ENCODE measurements at regions not wholly inside any gene's neighbourhood (a gene's known extent, or its start where the extent isn't known, plus 50 kb on each side); places are given as distances from the start of the nearest gene placed in this dataset.

DNA sequence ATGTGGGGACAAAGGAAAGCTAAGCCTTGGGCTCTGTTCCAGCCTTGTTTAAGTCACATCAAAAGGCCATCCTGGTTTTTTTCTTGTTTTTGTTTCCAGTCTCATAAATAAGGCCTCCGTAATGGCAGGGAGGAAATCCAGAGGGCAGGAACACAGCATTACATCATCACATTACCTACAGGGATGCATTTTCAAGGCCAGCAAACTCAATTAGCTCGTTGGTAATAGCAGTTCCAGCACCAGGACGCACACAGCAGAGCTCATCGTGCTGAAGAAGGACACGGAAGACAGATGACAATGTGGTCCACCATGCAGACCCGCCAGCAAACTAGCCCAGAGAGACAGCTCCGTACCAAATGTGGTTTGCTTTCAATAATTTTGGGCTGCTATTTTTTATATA is 1209.2 kb downstream of the TYW1 start:
- H3K4me3 ChIP-seq (ENCODE audit: low read depth, low read length), result no peak overlapping the region
- TF ChIP-seq, protein P1, sequence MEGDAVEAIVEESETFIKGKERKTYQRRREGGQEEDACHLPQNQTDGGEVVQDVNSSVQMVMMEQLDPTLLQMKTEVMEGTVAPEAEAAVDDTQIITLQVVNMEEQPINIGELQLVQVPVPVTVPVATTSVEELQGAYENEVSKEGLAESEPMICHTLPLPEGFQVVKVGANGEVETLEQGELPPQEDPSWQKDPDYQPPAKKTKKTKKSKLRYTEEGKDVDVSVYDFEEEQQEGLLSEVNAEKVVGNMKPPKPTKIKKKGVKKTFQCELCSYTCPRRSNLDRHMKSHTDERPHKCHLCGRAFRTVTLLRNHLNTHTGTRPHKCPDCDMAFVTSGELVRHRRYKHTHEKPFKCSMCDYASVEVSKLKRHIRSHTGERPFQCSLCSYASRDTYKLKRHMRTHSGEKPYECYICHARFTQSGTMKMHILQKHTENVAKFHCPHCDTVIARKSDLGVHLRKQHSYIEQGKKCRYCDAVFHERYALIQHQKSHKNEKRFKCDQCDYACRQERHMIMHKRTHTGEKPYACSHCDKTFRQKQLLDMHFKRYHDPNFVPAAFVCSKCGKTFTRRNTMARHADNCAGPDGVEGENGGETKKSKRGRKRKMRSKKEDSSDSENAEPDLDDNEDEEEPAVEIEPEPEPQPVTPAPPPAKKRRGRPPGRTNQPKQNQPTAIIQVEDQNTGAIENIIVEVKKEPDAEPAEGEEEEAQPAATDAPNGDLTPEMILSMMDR (IDR thresholded peaks at IDR 0.05; ENCODE audit: insufficient read depth, low read depth, low read length, missing control alignments), result no peak
- DNase-seq (ENCODE audit: low read depth), result no peak

DNA sequence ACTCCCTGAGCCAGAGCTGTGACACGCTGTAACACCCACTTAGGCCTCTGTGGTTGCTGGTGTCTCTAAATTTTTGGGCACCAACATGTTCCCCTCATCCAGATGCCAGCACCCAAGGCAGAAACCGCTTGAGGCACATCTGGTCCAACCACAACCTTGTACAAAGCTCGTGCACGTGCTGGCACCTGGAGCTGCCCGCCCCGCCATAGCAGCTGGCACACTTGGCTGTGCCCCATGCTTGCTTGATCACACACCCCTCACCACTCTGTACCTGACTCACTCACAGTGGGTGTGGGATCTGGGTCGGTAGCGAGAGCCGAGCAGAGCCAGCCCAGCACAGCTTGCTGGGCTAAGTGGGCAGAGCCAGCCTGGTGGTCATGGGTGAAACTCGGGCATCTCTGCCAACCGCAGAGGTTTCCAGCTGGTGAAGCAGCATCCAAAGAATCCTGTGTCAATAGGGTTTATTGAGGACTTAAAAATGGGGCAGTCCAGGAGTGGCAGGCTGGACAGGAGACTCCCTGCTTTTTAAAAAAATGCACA is 1210.4 kb downstream of the TYW1 start:
- no peak for DNase-seq (ENCODE audit: low read depth)
- no peak overlapping the region for H3K4me3 ChIP-seq (ENCODE audit: low read depth, low read length)
- TF ChIP-seq, protein P1 (IDR thresholded peaks at IDR 0.05; ENCODE audit: insufficient read depth, low read depth, low read length, missing control alignments), result no peak

DNA sequence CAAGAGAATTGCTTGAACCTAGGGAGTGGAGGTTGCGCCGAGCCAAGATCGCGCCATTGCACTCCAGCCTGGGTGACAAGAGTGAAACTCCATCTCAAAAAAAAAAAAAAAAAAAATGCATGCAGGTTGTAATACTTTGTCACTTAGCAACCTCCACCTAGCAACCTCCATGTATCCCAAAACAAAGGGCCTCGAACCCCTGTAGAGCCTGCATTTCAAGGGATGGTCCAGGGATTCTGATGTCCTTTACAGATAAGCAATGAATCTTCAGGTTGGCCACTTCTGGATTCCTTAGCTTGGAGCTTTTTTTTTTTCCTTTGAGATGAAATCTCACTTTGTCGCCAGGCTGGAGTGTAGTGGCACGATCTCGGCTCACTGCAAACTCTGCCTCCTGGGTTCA is 1211.0 kb downstream of the TYW1 start:
- DNase-seq (ENCODE audit: low read depth), result no peak
- no peak overlapping the region for H3K4me3 ChIP-seq (ENCODE audit: low read depth, low read length)

DNA sequence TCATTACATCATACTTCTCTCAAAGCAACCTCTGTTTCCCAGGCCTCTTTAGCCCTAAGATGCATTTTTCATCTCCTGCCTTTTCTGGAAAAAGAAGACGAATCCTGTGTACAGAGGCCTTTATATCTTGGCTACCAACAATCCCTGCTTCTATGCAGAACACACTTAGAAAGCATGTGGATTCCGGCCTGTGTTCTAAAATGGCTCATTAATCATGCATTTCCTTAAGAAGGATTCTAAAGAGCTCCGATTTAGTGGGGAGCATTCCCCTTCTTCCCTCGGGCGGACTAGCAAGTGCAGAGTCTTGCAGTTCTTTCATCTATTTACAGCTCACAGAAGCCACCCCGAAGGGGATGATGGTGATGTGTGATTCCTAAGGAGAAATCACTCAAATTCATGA is 1212.9 kb downstream of the TYW1 start:
- no peak overlapping the region for H3K4me3 ChIP-seq (ENCODE audit: low read depth, low read length)
- TF ChIP-seq, protein P1 (IDR thresholded peaks at IDR 0.05; ENCODE audit: insufficient read depth, low read depth, low read length, missing control alignments), result no peak
- DNase-seq (ENCODE audit: low read depth), result no peak

More for the DNA sequence above, 1211.0 kb downstream of the TYW1 start:
- TF ChIP-seq, protein P1 (IDR thresholded peaks at IDR 0.05; ENCODE audit: insufficient read depth, low read depth, low read length, missing control alignments), result no peak

DNA sequence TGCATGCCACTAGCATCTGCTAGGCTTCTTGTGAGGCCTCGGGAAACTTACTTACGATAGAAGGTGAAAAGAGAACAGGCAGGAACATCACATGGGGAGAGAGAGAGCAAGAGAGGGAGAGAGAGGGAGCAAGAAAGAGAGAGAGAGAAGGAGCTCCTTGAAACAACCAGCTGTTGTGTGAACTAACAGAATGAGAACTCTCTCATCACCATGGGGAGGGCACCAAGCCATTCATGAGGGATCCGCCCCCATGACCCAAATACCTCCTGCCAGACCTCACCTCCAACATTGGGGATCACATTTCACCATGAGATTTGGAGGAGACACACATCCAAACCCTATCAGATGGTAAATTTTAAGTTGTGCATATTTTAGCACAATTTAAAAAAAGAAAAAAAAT is 1217.2 kb downstream of the TYW1 start:
- no peak for DNase-seq (ENCODE audit: low read depth)
- TF ChIP-seq, protein P1 (IDR thresholded peaks at IDR 0.05; ENCODE audit: insufficient read depth, low read depth, low read length, missing control alignments), result no peak
- no peak overlapping the region for H3K4me3 ChIP-seq (ENCODE audit: low read depth, low read length)

DNA sequence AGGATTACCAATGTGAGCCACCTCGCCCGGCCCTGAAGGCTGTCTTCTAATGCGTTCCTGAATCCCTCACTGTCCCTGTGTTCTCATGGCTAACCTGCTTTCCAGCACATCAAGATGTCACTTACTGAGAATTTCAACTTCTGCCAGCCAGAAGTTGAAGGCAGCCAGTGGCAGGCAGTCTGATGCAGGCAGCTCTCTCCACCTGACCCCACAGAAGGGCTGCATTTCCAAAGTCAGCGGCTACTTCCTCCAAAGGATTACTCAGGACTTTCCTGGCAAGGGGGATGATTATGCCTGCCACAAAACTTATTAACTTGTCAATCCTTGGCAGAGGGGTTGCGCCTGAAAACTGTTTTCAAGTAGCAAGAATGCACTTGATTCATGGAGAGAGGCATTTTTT is 1219.4 kb downstream of the TYW1 start:
- TF ChIP-seq, protein P1 (IDR thresholded peaks at IDR 0.05; ENCODE audit: insufficient read depth, low read depth, low read length, missing control alignments), result no peak
- H3K4me3 ChIP-seq (ENCODE audit: low read depth, low read length), result no peak overlapping the region
- no peak for DNase-seq (ENCODE audit: low read depth)

DNA sequence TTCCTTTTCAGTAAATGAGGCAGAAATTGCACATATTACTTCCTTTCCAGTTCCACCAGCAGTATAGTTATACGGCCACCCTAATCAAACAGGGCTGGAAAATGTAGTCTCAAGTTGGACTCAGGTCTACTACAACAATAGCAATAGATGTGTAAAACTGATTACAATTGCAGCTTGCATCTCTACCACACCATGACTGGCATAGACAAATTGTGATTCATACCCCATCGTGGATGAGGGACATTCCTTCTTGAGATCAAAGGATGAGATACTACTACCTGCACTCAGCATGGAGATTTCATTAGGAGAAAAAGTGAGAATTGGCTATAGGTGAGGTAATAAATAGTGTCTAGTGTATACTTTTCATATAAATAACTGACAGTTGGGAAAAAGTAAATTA is 1220.8 kb downstream of the TYW1 start:
- TF ChIP-seq, protein P1 (IDR thresholded peaks at IDR 0.05; ENCODE audit: insufficient read depth, low read depth, low read length, missing control alignments), result no peak
- H3K4me3 ChIP-seq (ENCODE audit: low read depth, low read length), result no peak overlapping the region
- no peak for DNase-seq (ENCODE audit: low read depth)

All from GM12865 (cell line).